ENCODE measurements at regions not wholly inside any gene's neighbourhood (a gene's known extent, or its start where the extent isn't known, plus 50 kb on each side); places are given as distances from the start of the nearest gene placed in this dataset.

DNA sequence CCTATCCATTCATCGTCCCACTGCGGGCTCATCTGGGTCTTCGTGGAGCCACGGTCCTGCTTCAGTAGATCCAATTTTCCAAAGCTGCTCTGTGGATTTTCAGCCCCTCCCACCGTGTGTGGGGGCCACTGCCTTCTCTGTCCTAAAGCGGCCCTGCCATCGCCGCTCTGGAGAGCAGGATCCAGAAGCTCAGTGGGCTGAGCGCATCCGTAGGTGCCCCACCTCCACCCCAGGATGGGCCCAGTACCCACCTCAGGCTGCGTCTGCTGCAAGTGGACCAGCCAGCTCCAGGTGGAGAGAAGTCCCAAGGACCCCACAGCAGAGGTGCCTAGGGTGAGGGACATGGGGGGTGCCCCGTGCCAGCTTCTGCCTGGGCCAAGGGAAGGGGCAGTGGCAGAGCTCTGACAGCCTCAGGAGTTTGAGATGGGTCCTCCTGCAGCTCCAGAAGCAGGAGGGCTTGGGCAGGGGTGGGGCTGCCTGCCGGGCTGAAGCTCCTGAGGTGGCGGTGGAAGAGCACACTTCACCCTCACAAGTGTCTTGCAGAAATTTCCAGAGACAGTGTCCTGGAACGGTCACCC lies 148.1 kb upstream of the C14orf180 start:
- TF ChIP-seq, protein P1, sequence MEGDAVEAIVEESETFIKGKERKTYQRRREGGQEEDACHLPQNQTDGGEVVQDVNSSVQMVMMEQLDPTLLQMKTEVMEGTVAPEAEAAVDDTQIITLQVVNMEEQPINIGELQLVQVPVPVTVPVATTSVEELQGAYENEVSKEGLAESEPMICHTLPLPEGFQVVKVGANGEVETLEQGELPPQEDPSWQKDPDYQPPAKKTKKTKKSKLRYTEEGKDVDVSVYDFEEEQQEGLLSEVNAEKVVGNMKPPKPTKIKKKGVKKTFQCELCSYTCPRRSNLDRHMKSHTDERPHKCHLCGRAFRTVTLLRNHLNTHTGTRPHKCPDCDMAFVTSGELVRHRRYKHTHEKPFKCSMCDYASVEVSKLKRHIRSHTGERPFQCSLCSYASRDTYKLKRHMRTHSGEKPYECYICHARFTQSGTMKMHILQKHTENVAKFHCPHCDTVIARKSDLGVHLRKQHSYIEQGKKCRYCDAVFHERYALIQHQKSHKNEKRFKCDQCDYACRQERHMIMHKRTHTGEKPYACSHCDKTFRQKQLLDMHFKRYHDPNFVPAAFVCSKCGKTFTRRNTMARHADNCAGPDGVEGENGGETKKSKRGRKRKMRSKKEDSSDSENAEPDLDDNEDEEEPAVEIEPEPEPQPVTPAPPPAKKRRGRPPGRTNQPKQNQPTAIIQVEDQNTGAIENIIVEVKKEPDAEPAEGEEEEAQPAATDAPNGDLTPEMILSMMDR (IDR thresholded peaks at IDR 0.05; ENCODE audit: poor library complexity): no peak
- no peak for TF ChIP-seq EZH2phosphoT487 (IDR thresholded peaks at IDR 0.05; ENCODE audit: low read depth, severe bottlenecking, unreplicated experiment)
